Activated CD4-positive, alpha-beta T cell treated with anti-CD3 and anti-CD28 coated beads for 4 hours (primary cell): ENCODE measurements at regions not wholly inside any gene's neighbourhood (a gene's known extent, or its start where the extent isn't known, plus 50 kb on each side); places are given as distances from the start of the nearest gene placed in this dataset.
"Not testable (repeated sequence)": the region's sequence is repeated elsewhere in the genome, so short reads cannot be mapped to it uniquely, and the experiment has no call there.

Experiments used
- DNase-seq, 2 donors: peaks; one replicate each; pipeline ENCODE4 v3.0.0-alpha.2; 2020

DNA sequence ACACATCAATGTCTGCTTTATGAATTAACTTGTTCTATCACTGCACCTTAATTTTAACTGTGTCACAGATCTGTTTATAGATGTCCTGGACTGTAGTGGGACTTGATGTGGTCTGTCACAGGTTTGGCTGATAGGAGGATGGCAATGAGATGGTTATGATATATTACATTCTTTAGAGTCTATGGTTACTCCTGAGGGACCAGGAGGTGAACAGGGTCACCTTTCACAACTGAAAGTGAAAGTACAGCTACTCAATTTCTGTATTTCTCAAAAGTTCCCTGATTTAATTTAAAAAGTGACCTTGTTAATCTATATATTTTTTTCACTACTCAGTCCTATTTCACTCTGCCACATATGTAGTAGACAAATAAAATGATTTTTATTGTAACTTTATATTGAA is 1284.1 kb upstream of the GYPC start:
- no peak for DNase-seq

DNA sequence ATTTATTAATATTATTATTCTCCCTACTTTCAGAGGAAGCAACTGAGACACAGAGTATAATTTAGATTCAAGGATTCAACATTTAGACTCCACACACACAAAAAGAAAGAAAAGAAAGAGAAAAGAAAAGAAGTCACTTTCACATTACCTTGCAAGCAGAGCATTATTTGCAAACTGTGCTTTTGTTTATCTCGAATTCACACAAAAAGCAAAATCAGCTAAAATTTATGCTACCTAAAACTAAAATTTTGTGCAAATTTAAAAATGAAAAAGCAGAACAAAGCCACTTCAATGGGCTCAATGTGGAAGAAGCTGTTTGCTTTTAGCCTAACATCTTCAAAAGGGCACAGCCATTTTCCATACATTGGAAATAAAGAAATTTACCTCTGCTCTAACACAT is 1282.7 kb upstream of the GYPC start:
- no peak for DNase-seq

GRCh38 chr2:125386074-125386473 is 1269.9 kb upstream of the GYPC start:
- no peak for DNase-seq

- no peak for DNase-seq
These were observed 1258.3 kb upstream of the GYPC start for GRCh38 chr2:125397535-125398251.

DNA sequence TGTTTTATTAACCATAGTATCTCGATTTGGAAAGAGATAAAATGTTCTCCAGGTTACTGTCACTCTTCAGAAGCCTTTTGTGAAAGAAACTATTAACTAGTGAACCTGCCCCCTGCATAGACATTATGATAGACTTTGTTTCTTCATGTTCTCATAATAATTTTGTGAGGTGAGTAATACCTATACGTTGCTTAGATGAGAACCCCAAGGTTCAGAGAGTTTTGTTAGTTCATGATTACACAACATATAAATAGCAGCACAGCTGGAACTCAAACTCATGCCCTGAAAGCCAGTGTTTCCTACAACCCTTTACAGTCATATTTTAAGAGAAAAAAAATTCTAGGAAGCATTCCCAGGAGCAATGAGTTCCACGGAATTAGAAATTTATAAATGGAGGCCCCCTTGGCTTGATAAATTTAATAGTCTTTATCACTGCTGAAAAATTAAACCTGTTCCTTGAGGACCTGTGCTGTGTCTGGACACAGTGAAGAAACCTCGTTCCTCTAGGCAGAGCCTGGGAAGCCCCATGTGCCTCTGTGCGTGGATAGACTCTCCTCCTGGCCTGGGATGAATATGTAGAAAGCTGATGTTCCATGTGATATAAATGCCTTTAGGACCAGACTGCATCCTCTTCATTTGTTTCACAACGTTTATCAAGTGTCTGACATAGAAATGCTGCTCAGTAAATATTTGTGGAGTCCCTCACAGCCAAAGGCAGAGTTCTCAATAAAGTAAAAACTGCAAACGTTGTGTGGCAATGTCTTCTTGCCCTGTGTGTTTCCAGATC is 1257.0 kb upstream of the GYPC start:
- no peak for DNase-seq

DNA sequence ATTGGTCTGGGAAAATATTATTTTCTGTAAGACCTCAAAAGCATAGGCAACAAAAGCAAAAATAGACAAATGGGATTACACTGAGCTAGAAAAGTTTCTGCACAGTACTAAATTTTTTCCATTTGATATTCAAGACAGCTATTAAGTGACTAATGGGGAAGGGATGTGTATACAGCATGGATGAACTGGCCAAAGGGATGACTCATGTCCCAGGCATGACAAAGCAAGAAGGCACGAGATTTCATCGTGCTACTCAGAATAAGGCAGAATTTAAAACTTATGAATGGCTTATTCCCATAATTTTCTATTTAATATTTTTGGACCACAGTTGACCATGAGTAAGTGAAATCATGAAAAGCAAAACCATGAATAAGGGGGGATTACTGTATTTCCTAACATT is 1250.1 kb upstream of the GYPC start:
- DNase-seq: no peak

GRCh38 chr2:125408874-125409538 is 1247.0 kb upstream of the GYPC start:
- no peak for DNase-seq

GRCh38 chr2:125418483-125418882 is 1237.5 kb upstream of the GYPC start:
- DNase-seq: no peak

DNA sequence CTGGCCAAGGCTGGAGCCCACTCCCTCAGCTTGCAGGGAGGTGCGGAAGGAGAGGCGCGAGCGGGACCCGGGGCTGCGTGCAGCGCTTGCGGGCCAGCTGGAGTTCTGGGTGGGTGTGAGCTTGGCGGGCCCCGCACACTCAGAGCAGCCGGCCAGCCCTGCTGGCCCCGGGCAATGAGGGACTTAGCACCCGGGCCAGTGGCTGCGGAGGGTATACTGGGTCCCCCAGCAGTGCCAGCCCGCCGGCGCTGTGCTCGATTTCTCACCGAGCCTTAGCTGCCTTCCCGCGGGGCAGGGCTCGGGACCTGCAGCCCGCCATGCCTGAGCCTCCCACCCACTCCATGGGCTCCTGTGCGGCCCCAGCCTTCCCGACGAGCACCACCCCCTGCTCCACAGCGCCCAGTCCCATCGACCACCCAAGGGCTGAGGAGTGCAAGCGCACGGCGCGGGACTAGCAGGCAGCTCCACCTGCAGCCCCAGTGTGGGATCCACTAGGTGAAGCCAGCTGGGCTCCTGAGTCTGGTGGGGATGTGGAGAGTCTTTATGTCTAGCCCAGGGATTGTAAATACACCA is 1233.7 kb upstream of the GYPC start:
- not testable (repeated sequence) for DNase-seq

DNA sequence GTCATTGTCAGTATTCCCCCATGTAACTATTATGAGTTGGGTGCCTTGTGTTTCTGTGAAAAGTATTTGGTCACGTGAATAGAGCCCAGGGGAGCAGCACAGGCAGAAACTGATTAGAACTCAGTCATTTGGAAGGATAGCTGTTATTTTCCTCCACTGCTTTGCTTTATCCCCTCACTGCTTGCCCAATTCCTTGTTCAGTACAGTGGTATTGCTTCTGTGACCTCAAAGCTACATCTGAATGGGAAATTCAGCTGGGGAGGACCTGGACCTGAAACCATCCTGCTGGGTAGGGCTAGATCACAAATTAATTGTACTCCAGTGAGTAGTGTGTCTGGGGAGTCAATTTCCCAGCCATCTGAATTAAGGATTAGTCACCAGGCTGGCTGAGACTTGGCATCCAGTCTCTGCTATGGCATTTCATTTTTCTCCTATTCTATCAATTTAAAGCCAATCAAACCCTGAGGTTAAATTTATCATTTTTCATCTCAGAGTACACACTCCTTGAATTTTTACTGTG is 1231.6 kb upstream of the GYPC start:
- no peak for DNase-seq

DNA sequence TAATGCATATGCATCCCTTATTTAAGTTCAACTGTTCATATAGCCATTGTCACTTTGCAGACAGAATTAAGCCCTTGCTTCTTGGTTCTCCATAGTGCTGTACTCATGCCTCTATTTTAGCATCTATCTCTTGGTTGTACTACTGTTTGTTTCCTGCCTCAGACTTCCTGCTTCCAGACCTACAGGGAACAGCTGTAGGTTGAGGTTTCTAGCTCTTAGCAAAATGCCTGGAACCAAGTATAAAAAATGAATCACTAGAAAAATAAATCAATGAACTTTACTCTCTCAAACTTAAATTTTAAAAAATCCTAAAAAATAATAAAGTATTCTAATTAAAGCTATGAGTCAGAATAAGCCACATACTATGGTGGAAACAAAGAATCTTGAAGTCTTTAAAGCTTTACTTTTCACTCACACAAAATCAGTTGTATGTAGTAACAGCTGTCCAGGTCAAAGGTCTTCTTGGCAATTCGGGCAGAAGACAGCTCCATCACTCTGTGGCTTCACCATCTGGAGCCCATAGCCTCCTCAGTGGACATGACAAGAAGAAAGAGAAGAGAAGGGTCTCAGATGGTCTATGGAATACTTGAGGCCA is 1228.1 kb upstream of the GYPC start:
- DNase-seq: no peak

DNA sequence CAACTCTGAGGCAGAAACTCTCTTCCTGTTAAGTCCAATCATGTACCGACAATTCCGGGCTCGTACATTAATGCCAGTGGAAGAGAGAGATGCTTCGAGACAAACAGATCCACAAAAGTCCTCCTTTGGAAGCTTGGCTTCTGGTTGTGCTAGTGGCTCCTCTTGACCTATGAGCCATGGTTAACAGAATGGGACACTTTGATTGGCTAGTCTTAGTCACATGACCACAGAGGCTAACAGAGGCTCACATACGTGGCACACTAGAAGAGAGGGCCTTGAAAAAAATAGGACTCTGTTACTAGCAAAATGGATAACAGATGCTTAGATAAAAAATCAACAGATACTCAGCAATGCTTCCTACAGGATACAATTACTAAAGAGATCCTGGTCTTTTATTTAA is 1211.9 kb upstream of the GYPC start:
- no peak for DNase-seq

- no peak for DNase-seq
These were observed 1210.5 kb upstream of the GYPC start for GRCh38 chr2:125445495-125445894.

GRCh38 chr2:125450092-125450491 is 1205.9 kb upstream of the GYPC start:
- no peak for DNase-seq

DNA sequence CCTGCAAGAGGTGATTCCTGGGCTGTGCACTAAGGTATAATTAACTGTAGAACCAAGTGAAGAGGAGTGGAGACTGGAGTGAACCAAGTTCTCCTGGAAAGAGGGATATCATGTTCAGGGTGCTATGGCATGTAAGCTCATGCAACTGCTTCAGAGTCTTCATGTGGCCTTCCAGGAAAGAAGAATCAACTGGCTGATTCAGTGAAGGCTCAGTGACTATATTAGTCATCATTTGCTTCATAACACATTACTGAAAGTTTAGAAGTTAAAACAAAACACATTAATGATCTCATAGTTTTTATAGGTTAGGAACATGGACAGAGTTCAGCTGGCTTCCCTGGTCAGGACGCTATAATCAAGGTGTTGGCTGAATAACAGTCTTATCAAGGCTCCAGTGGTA is 1200.8 kb upstream of the GYPC start:
- no peak for DNase-seq

GRCh38 chr2:125456693-125457363 is 1199.1 kb upstream of the GYPC start:
- no peak for DNase-seq

DNA sequence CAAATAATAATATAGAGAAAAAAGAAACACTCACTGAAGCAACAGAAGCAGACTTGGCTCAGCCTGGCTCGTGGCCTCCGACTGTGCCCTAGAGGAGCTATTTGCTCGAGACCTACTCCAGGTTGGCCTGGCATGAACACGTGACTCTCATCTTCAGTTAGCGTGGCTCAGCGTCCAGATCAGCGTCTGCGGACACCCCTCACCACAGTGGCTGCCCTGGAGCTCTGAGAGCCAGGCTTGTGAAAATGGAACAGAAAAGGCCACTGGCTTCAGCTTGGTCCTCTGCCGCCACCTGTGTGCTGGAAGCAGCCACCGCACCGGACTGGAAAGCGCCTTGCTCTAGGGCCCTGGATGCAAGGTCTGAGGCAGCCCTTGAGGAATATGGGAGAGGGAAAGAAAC is 1184.0 kb upstream of the GYPC start:
- no peak for DNase-seq

- no peak for DNase-seq
These were observed 1176.8 kb upstream of the GYPC start for GRCh38 chr2:125479143-125479636.

- no peak for DNase-seq
These were observed 1165.7 kb upstream of the GYPC start for GRCh38 chr2:125490308-125490707.

DNA sequence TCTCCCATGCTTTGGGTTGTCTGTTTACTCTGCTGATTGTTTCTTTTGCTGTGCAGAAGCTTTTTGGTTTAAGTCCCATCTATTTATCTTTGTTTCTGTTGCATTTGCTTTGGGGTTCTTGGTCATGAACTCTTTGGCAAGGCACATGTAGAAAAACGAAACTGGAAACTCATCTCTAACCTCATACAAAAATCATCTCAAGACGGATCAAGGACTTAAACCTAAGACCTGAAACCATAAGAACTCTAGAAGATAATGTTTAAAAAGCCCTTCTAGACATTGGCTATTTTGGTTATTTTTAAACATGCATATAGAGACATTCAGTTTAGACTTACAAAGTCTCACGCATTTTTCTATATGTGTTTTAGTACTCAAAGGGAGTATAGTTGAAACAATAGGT is 1164.3 kb upstream of the GYPC start:
- DNase-seq: no peak

DNA sequence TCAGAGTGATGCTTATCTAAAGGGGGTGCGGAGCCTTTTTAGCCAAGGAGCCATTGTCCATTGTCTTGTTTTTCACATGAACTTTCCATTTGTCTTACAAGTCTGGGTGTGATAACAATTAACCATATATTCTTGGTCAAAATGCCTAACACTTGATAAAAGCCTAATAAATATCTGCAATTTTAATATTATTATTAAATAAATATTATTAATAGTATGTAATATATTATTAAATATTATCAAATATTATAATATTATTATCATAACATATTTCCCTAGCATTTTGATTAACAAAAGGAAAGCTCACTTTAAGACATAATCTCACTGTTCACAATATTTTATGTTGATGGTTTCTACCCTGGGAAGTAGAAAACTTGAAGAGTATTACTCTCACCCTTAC is 1143.6 kb upstream of the GYPC start:
- DNase-seq: no peak

- DNase-seq: no peak
These were observed 1139.4 kb upstream of the GYPC start for GRCh38 chr2:125516496-125517109.
